H54 (cell line): ENCODE measurements at regions not wholly inside any gene's neighbourhood (a gene's known extent, or its start where the extent isn't known, plus 50 kb on each side); places are given as distances from the start of the nearest gene placed in this dataset.
"Not testable (repeated sequence)": the region's sequence is repeated elsewhere in the genome, so short reads cannot be mapped to it uniquely, and the experiment has no call there.

ENCODE experiments used
- DNase-seq: peaks from one replicate; pipeline ENCODE4 v3.0.0; 2011; ENCODE audit warnings: low spot score, mixed read lengths; ENCODE audit not compliant: insufficient read length
- FAIRE-seq: peaks from 3 replicates; lab custom pipeline; 2011; peaks lifted over from hg19 to GRCh38; lab: Jason Lieb, UNC
- POLR2A ChIP-seq: IDR thresholded peaks from 2 replicates; pipeline ENCODE4 v1.6.1; 2011; ENCODE audit warnings: low read depth, mild to moderate bottlenecking, low read length

DNA sequence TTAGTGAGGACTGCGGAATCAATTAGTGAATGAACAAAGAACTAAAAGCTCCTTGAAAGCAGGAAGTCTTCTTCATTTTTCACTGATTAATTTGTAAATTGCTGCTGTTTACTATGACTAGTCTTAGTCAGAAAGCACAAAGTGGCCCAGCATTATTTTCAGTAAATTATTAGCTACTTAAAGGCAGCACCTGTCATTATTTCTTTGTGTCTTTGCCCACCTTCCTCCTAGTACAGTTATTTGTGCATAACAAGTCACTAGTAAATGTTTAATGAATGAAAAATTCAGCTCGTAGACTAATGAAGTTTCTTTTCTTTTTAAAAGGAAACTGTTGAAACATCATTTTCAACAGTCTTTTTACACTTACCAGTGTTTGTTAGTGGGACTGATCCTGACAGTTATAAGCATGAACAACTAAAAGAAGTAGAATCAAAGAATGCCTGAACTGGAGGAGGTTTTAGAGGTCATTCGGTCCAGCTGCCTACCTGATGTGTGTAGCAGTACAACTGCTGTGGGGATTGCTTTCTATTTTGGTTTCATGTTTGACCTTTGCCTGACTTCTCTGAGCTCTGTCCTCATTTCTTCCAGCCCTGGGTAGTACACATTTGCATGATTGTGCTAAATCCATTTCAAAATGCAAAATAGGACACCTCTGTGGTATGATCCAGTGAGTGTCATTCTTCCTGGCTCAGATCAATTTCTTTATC lies 140.0 kb upstream of the PHYHIPL start:
- TF ChIP-seq POLR2A = no peak
- DNase-seq = no peak
- FAIRE-seq = no peak

DNA sequence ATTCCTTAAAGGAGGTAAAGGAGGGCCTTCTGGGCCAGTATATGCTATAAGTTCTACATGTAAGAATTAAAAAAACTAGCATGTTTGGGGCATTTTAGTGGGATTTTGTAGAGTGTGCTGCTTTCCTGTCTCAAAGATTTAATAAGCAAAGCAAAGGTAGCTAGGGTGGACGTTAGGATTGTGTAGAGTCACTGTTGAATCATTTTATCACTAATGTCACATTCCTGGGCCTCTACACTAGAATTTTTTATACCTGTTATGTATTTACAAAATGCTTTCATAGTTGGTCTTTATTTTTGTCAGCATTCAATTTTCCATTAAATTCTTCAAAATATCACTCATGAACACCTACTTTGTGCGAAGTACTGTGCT lies 139.4 kb upstream of the PHYHIPL start:
- DNase-seq (no peak), FAIRE-seq (no peak)
- TF ChIP-seq POLR2A = no peak

DNA sequence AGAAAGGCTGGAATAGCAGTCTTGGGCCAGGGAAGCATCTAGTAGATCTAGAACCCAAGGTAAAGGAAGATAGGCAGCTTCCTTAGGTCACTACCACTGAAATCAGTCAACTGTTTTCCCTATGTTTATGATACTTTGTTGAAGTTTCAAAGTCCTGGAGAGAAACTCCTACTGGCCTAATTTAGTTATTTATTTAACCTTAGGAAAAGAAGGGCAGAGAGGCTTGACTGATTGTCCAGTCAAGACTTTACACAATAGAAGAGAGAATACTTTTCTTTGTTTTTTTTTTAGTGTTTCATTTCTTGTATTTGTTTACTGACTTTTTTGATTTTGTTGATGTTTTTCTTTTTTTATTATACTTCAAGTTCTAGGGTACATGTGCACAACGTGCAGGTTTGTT lies 138.9 kb upstream of the PHYHIPL start:
- no peak for TF ChIP-seq POLR2A
- FAIRE-seq (no peak), DNase-seq (no peak)

DNA sequence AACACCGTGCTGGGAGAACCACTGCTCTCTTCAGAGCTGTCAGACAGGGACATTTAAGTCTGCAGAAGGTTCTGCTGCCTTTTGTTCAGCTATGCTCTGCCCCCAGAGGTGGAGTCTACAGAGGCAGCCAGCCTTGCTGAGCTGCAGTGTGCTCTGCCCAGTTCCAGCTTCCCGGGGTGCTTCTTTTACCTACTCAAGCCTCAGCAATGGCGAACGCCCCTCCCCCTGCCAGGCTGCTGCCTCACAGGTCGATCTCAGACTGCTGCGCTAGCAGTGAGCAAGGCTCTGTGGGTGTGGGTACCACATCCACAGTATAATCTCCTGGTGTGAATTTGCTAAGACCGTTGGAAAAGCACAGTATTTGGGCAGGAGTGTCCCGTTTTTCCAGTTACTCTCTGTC lies 133.1 kb upstream of the PHYHIPL start:
- not testable (repeated sequence) for FAIRE-seq

DNA sequence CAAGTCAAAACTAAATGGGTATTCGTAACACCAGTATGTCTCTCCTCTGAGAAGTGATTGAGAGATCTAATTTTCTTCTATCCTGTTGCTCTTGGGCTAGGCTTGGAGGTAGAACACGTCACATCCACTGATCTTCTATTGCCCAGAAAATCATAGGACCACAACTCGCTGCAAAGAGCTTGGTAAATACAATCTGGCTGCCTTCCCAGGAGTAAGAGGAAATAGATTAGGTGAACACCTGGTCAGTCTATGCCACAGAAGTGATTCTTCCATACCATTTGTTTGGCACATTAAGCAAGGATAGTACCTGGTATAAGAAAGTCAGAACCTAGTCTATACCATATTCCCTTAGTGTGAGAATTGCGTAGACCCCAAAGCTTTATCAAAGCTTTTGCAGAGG lies 129.3 kb upstream of the PHYHIPL start:
- TF ChIP-seq POLR2A = no peak
- DNase-seq = no peak
- FAIRE-seq = no peak

More for the DNA sequence above, 133.1 kb upstream of the PHYHIPL start:
- DNase-seq = not testable (repeated sequence)

DNA sequence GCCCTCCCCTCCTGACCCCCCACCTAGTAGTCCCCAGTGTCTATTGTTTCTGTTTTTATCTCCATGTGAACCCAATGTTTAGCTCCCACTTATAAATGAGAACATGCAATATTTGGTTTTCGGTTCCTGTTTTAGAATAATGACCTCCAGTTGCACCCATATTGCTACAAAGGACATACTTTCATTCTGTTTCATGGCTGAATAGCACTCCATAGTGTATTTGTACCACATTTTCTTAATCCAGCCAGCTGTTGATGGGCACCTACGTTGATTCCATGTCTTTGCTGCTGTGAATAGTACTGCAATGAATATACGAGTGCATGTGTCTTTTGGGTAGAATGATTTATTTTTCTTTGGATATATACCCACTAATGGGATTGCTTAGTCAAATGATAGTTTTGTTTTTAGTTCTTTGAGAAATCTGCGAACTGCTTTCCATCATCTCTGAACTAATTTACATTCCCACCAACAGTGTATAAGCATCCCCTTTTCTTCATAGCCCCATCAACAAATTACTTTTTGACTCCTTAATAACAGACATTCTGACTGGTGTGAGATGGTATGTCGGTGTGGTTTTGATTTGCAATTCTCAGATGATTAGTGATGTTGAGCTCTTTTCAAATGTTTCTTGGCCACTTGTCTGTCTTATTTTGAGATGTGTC lies 128.4 kb upstream of the PHYHIPL start:
- FAIRE-seq (no peak), DNase-seq (no peak)
- no peak for TF ChIP-seq POLR2A

DNA sequence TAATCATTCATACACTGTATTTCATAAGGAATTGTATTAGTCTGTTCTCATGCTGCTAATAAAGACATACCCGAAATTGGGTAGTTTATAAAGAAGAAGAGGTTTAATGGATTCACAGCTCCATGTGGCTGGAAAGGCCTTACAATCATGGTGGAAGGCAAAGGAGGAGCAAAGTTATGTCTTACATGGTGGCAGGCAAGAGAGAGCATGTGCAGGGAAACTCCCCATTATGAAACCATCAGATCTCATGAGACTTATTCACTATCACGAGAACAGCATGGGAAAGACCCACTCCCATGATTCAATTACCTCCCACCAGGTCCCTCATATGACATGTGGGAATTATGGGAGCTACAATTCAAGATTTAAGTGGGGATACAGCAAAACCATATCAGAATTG lies 122.9 kb upstream of the PHYHIPL start:
- DNase-seq, FAIRE-seq: not testable (repeated sequence)

DNA sequence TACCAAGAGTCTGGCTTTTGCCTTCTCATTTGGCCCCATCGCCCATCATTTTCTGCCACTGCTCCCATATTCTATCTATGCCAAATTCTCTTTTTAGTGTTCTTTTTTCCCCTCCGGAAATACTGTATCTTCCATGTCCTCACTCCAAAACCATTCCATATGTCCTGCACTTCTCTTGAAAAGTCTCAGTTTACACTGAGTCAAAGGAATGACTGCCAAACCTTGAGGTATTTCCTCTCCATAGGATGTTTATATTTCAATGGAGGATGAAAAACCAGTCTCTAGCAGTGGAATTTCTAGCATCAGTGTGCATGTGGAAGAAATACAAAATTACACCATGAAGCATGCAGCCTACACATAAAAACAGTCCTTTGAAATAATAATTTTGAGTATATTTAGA lies 121.4 kb upstream of the PHYHIPL start:
- no peak for TF ChIP-seq POLR2A
- FAIRE-seq = no peak
- DNase-seq = no peak

DNA sequence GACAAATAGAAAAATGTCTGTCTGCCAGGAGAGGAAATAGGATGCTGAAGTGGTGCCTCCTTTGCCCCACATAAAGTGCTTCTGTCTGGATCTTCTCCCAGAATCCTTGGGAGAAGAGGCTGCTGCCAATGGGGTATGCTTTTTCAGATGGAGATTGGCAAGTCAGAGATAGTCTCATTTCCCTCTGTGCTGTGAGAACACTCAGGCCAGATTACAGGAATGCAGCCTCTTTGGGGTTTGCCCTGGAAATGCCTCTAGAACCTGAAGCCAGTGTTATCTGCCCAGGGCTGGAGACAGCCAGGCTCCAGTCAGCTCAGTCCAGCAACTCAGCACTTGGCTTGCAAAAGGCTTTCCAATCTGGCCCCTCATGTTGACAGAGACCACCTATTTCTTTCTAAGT lies 119.1 kb upstream of the PHYHIPL start:
- no peak for TF ChIP-seq POLR2A
- DNase-seq = no peak
- FAIRE-seq = no peak

DNA sequence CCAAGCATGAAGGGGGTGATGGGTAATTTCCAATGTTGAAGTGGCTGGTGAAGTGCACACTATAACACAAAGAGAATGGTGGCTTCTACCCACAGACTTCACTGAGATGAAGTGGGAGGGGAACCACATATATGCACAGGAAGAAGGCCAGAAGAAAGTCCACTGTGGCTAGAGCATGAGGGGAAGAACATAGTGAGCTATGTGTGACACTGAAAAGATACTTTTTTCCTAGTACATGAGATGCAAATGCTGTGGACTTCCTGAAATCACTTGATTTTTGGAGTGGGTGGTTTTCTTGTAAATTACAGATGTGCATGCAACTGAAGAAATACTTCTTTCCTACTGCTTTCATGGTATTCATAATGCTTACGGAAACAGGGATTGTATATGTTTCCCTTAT lies 115.6 kb upstream of the PHYHIPL start:
- no peak for TF ChIP-seq POLR2A
- no peak for DNase-seq
- no peak for FAIRE-seq

DNA sequence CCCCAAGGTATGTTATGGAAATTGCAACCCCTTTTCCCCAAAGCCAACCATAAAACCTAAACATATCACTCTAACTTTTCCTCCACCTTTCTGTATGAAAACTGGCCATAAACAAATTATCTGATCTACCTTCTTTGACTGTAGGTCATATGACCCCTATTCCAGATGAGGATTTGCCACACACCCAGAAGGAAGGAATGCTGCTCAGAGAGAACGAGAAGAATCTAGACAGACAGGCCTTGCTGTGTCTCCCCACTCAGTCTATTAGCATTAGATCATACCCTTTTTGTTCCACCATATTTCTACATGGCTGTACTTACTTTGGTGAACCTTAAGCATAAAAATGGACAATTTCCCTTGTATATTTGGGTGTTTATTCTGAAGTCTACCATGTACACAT lies 113.0 kb upstream of the PHYHIPL start:
- no peak for TF ChIP-seq POLR2A
- FAIRE-seq (no peak), DNase-seq (no peak)

DNA sequence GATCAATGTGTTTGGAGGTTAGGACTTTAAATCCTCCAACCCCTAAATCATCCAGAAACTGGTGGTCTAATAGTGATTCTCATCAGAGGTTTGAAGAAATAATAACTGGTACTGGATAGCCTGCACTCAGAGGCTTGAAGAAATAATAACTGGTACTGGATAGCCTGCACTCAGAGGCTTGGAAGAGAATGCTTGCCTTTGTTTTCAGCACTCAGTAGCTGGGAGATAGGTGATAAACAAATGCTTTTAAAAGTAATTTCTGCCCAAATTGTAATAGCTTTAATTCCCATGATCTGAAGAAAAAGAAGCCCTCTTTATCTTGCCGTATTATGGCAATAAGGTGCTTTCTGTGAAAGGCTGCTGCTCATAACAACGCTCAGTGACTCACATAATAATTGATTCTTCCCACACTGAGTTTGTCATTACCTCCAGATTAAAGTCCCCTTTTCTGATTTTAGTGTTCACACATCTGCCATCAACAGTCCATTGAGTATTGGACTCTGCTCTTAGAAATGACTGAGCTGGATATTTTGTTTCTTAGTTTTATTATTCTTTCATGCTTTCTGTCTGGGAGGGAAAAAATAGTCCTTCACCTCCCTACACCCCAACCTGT lies 112.3 kb upstream of the PHYHIPL start:
- FAIRE-seq (no peak), DNase-seq (no peak)
- TF ChIP-seq POLR2A = no peak

DNA sequence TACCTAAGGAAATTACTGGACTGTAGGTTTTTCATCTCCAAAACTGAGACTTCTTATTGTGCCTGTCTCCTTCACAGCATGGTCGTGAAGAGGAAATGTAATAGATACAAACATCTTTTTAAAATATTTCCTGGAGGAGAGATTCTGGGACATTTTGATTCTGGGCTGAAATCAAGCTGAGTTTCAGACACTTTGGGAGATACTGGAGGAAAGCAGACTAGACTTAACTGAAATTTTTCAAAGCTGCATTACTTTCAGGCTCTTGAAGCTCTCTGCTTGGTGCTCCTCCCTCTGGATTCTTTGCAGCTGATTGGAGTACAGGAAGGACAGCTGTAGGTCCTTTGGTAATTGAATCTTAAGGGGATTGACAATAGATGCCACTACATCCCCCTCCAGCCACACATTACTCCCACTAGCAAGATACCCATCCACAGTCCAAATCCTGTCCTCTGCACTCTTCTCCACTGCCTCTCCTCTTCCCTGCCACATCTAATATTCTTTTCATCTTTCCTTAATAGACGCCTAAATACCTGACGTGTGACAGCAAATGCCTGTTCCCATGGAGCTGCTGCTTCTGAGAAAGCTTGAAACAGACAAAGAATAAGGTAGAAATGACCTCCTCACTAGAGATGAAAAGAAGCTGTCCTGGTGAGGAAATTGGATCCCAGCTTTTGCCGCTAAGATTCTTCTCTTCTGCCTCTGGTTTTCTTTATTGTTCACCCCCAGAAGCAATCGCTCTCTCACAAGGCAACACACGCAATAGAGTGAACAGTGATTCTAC lies 111.5 kb upstream of the PHYHIPL start:
- TF ChIP-seq POLR2A = no peak
- DNase-seq = no peak
- FAIRE-seq = no peak

DNA sequence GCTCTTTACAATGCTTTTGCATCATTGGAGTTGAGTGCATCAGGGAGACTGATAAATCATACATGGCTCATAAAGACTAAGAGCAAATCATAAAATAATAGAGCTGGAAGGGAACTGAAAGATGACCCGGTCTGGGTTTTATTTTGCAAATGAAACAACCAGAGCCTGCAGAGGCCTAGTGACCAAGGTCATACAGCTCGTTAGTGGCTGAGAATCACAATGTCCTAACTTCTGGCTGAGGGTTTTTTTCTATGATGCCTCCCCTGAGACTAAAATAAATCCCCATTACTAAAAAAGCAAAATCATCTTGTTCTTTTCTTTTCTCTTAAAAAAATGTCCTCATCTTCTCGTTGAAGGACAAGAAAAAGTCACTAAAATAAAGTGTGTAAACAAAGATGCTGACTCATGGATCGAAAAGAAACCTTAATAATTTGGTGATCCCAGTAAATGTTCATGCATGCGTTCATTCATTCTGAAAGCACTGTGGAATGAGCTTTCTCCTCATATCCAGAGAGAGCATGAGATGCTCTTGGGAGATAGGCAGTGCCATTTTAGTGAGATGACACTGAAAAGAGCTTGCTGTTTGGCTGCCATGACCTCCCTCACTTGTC lies 107.8 kb upstream of the PHYHIPL start:
- TF ChIP-seq POLR2A = no peak
- no peak for DNase-seq
- FAIRE-seq = no peak

DNA sequence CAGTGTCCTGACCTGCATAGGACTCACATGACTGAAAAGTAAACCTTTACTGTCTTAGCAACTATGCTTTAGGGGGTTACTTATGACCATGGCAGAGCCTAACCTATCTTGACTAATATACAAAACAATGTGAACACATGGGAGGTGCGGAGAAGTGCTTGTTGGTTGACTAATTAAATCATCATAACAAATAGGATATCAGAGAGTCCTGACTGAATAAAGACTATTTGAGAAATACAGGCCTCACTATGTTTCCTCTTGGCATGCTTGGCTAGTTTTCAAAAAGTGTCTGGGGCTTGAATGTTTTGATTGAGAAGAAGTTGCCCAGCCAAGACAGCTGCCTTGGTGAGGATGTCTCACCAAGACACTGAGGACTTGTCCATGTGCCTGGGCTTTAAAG lies 104.4 kb upstream of the PHYHIPL start:
- no peak for TF ChIP-seq POLR2A
- FAIRE-seq (no peak), DNase-seq (no peak)
